Osteoblast (primary cell): ENCODE measurements at regions not wholly inside any gene's neighbourhood (a gene's known extent, or its start where the extent isn't known, plus 50 kb on each side); places are given as distances from the start of the nearest gene placed in this dataset.

Source experiments
- DNase-seq: peaks from one replicate; pipeline ENCODE4 v3.0.0; 2011; ENCODE audit warnings: low spot score, mixed read lengths; ENCODE audit not compliant: insufficient read length; ENCODE audit errors: missing footprints
- H2AFZ ChIP-seq: 2 replicates; pipeline ENCODE4 v1.6.0; 2011; ENCODE audit warnings: mild to moderate bottlenecking, low read length
- H3K27ac ChIP-seq: 2 replicates; pipeline ENCODE4 v1.5.1; 2011; ENCODE audit warnings: mild to moderate bottlenecking, low read depth, low read length, moderate library complexity
- H3K27me3 ChIP-seq: 2 replicates; pipeline ENCODE4 v1.6.0; 2012; ENCODE audit warnings: mild to moderate bottlenecking, control low read depth, inconsistent platforms, low read length, moderate library complexity; ENCODE audit not compliant: insufficient read depth
- H3K36me3 ChIP-seq: 2 replicates; pipeline ENCODE4 v1.5.1; 2011; ENCODE audit warnings: mild to moderate bottlenecking, low read length, control low read depth, moderate library complexity; ENCODE audit not compliant: insufficient read depth
- H3K4me1 ChIP-seq: 2 replicates; pipeline ENCODE4 v1.5.1; 2011; ENCODE audit warnings: mild to moderate bottlenecking, low read length, control low read depth, moderate library complexity; ENCODE audit not compliant: insufficient read depth
- H3K4me2 ChIP-seq: 2 replicates; pipeline ENCODE4 v1.6.0; 2011; ENCODE audit warnings: mild to moderate bottlenecking, low read length; ENCODE audit not compliant: insufficient read depth
- H3K4me3 ChIP-seq: fragments of 200-600 bp; sonication (generic); 3 replicates; pipeline ENCODE4 v1.5.1; 2012; ENCODE audit warnings: mild to moderate bottlenecking, low read length, inconsistent platforms; ENCODE audit not compliant: insufficient read depth
- H3K79me2 ChIP-seq: 2 replicates; pipeline ENCODE4 v1.6.0; 2012; ENCODE audit warnings: mild to moderate bottlenecking, low read length, control low read depth, inconsistent platforms; ENCODE audit not compliant: insufficient read depth
- H3K9me3 ChIP-seq: 2 replicates; pipeline ENCODE4 v1.5.1; 2011; ENCODE audit warnings: low read depth, low read length, control low read depth
- H4K20me1 ChIP-seq: 2 replicates; pipeline ENCODE4 v1.6.0; 2012; ENCODE audit warnings: mild to moderate bottlenecking, low read length, control low read depth; ENCODE audit not compliant: insufficient read depth
- CTCF ChIP-seq: IDR thresholded peaks from 2 replicates; pipeline ENCODE4 v1.5.1; 2011; ENCODE audit warnings: mild to moderate bottlenecking, low read depth, low read length, moderate library complexity; ENCODE audit errors: extremely low read depth

- no peaks in the 10 kb centered on the region for H3K27me3 ChIP-seq
- no peak for DNase-seq
- H4K20me1 ChIP-seq = no peaks in the 10 kb centered on the region
- H3K9me3 ChIP-seq = no peaks in the 10 kb centered on the region
- H3K4me3 ChIP-seq = no peak overlapping the region
- no peak overlapping the region for H3K4me2 ChIP-seq
- TF ChIP-seq CTCF = no peak
- H3K4me1 ChIP-seq = no peaks in the 10 kb centered on the region
- no peak overlapping the region for H2AFZ ChIP-seq
- H3K79me2 ChIP-seq = no peaks in the 10 kb centered on the region
- H3K27ac ChIP-seq = no peak overlapping the region
- peaks cover 6% of the 10 kb centered on the region for H3K36me3 ChIP-seq
Measured at GRCh38 chr12:88377973-88378372, 202.3 kb downstream of the KITLG start.

GRCh38 chr12:88381466-88381865, 198.8 kb downstream of the KITLG start:
- no peak for TF ChIP-seq CTCF
- H2AFZ ChIP-seq = no peak overlapping the region
- H3K79me2 ChIP-seq = no peaks in the 10 kb centered on the region

GRCh38 chr12:88383405-88383804, 196.9 kb downstream of the KITLG start:
- no peak for DNase-seq
- Histone ChIP-seq H3K27ac (no peak overlapping the region), H3K4me1 (peaks cover 3% of the 10 kb centered on the region), H3K36me3 (peaks cover 6% of the 10 kb centered on the region), H3K4me3 (no peak overlapping the region), H3K9me3 (no peaks in the 10 kb centered on the region), H2AFZ (no peak overlapping the region), H3K4me2 (no peak overlapping the region), H3K79me2 (peaks cover 5% of the 10 kb centered on the region), H3K27me3 (no peaks in the 10 kb centered on the region), H4K20me1 (no peaks in the 10 kb centered on the region)
- TF ChIP-seq CTCF = no peak

More at GRCh38 chr12:88381466-88381865, 198.8 kb downstream of the KITLG start:
- no peak overlapping the region for H3K27ac ChIP-seq
- no peaks in the 10 kb centered on the region for H3K9me3 ChIP-seq
- H3K4me3 ChIP-seq = no peak overlapping the region
- no peaks in the 10 kb centered on the region for H3K4me1 ChIP-seq
- no peaks in the 10 kb centered on the region for H3K27me3 ChIP-seq
- peaks cover 6% of the 10 kb centered on the region for H3K36me3 ChIP-seq
- H3K4me2 ChIP-seq = no peak overlapping the region
- no peaks in the 10 kb centered on the region for H4K20me1 ChIP-seq
- DNase-seq = no peak

- Histone ChIP-seq H3K79me2 (peaks cover 33% of the 10 kb centered on the region), H3K4me2 (peak overlapping the region; percentile 15), H3K4me3 (no peak overlapping the region)
Measured at GRCh38 chr12:88388566-88389540, 191.4 kb downstream of the KITLG start.

More at GRCh38 chr12:88388566-88389540, 191.4 kb downstream of the KITLG start:
- no peaks in the 10 kb centered on the region for H3K36me3 ChIP-seq
- no peak for TF ChIP-seq CTCF
- H3K27me3 ChIP-seq = no peaks in the 10 kb centered on the region
- H3K27ac ChIP-seq = peak overlapping the region; percentile 56
- no peak overlapping the region for H2AFZ ChIP-seq
- no peaks in the 10 kb centered on the region for H3K9me3 ChIP-seq
- DNase-seq = peak; percentile 71
- H3K4me1 ChIP-seq = peaks cover 33% of the 10 kb centered on the region
- no peaks in the 10 kb centered on the region for H4K20me1 ChIP-seq
